NCI-H1105 treated with DMSO at 0.1 percent for 48 hours (cell line): ENCODE measurements at regions not wholly inside any gene's neighbourhood (a gene's known extent, or its start where the extent isn't known, plus 50 kb on each side); places are given as distances from the start of the nearest gene placed in this dataset.
"Not testable (repeated sequence)": the region's sequence is repeated elsewhere in the genome, so short reads cannot be mapped to it uniquely, and the experiment has no call there.

ENCODE experiments used
- DNase-seq: peaks from one replicate; lab custom pipeline; 2025; lab: John Stamatoyannopoulos, UW

- DNase-seq: not testable (repeated sequence)
Measured at GRCh38 chr14:106355007-106355791, 828.8 kb downstream of the TMEM121 start.

- not testable (repeated sequence) for DNase-seq
Measured at GRCh38 chr14:106355881-106356642, 829.7 kb downstream of the TMEM121 start.

GRCh38 chr14:106356643-106356930 lies 830.2 kb downstream of the TMEM121 start:
- DNase-seq: not testable (repeated sequence)

GRCh38 chr14:106359157-106359887 lies 832.9 kb downstream of the TMEM121 start:
- DNase-seq: not testable (repeated sequence)

- not testable (repeated sequence) for DNase-seq
Measured at GRCh38 chr14:106365371-106365770, 839.0 kb downstream of the TMEM121 start.

- DNase-seq: not testable (repeated sequence)
Measured at GRCh38 chr14:106365894-106366293, 839.5 kb downstream of the TMEM121 start.

- DNase-seq: not testable (repeated sequence)
Measured at GRCh38 chr14:106366971-106367370, 840.6 kb downstream of the TMEM121 start.

GRCh38 chr14:106369456-106369855 lies 843.1 kb downstream of the TMEM121 start:
- DNase-seq: not testable (repeated sequence)

- peak; percentile 83 for DNase-seq
Measured at GRCh38 chr14:106372870-106373652, 846.7 kb downstream of the TMEM121 start.

GRCh38 chr14:106373653-106374110 lies 847.3 kb downstream of the TMEM121 start:
- not testable (repeated sequence) for DNase-seq

- no peak for DNase-seq
Measured at GRCh38 chr14:106377432-106377831, 851.0 kb downstream of the TMEM121 start.

GRCh38 chr14:106378191-106378590 lies 851.8 kb downstream of the TMEM121 start:
- DNase-seq: no peak

GRCh38 chr14:106380740-106381139 lies 854.4 kb downstream of the TMEM121 start:
- DNase-seq: no peak

GRCh38 chr14:106389186-106389585 lies 862.8 kb downstream of the TMEM121 start:
- DNase-seq: not testable (repeated sequence)

GRCh38 chr14:106390401-106390800 lies 864.0 kb downstream of the TMEM121 start:
- no peak for DNase-seq

- no peak for DNase-seq
Measured at GRCh38 chr14:106390947-106391346, 864.6 kb downstream of the TMEM121 start.

- no peak for DNase-seq
Measured at GRCh38 chr14:106393742-106394141, 867.4 kb downstream of the TMEM121 start.

GRCh38 chr14:106395456-106396050 lies 869.2 kb downstream of the TMEM121 start:
- DNase-seq: no peak

GRCh38 chr14:106396999-106397398 lies 870.6 kb downstream of the TMEM121 start:
- no peak for DNase-seq

GRCh38 chr14:106398931-106399331 lies 872.5 kb downstream of the TMEM121 start:
- not testable (repeated sequence) for DNase-seq

- DNase-seq: not testable (repeated sequence)
Measured at GRCh38 chr14:106401316-106401715, 874.9 kb downstream of the TMEM121 start.
